KMS-11 (cell line): ENCODE measurements at regions not wholly inside any gene's neighbourhood (a gene's known extent, or its start where the extent isn't known, plus 50 kb on each side); places are given as distances from the start of the nearest gene placed in this dataset.

ENCODE experiments used
- H2AFZ ChIP-seq: fragments of 200-600 bp; sonication (generic); 2 replicates; pipeline ENCODE4 v1.6.1; 2016; ENCODE audit warnings: antibody characterized with exemption, mixed run types, low read depth
- H3K27ac ChIP-seq: fragments of 200-600 bp; sonication (generic); 2 replicates; pipeline ENCODE4 v1.6.1; 2016; ENCODE audit warnings: mild to moderate bottlenecking, mixed run types
- H3K27me3 ChIP-seq: fragments of 200-600 bp; sonication (generic); 2 replicates; pipeline ENCODE4 v1.6.1; 2017; ENCODE audit warnings: mild to moderate bottlenecking, low read depth, mixed run types, moderate library complexity; ENCODE audit not compliant: insufficient read depth
- H3K36me3 ChIP-seq: fragments of 200-600 bp; sonication (generic); 2 replicates; pipeline ENCODE4 v1.6.1; 2017; ENCODE audit warnings: mild to moderate bottlenecking, mixed run types; ENCODE audit not compliant: insufficient read depth
- H3K4me1 ChIP-seq: fragments of 200-600 bp; sonication (generic); 2 replicates; pipeline ENCODE4 v1.6.1; 2016; ENCODE audit warnings: mild to moderate bottlenecking, low read depth, mixed run types; ENCODE audit not compliant: poor library complexity, severe bottlenecking
- H3K4me2 ChIP-seq: fragments of 200-600 bp; sonication (generic); 2 replicates; pipeline ENCODE4 v1.7.0; 2016; ENCODE audit warnings: mild to moderate bottlenecking, mixed run types
- H3K4me3 ChIP-seq: fragments of 200-600 bp; sonication (generic); IDR thresholded peaks from 2 replicates; pipeline ENCODE4 v1.6.1; 2017; ENCODE audit warnings: low read depth, low read length, mixed read lengths; ENCODE audit not compliant: insufficient read depth
- H3K79me2 ChIP-seq: fragments of 200-600 bp; sonication (generic); 2 replicates; pipeline ENCODE4 v1.6.1; 2016; ENCODE audit warnings: low read depth, mixed run types; ENCODE audit not compliant: insufficient read depth
- H3K9ac ChIP-seq: fragments of 200-600 bp; sonication (generic); 2 replicates; pipeline ENCODE4 v1.6.1; 2016; ENCODE audit warnings: mild to moderate bottlenecking, mixed run types
- H4K20me1 ChIP-seq: fragments of 200-600 bp; sonication (generic); 2 replicates; pipeline ENCODE4 v1.6.1; 2016; ENCODE audit warnings: mild to moderate bottlenecking, mixed run types; ENCODE audit not compliant: insufficient read depth
- CTCF ChIP-seq: fragments of 200-600 bp; sonication (generic); conservative IDR thresholded peaks from 2 replicates; pipeline ENCODE4 v1.6.1; 2017; ENCODE audit warnings: low read depth, mild to moderate bottlenecking, antibody characterized with exemption, low read length, moderate library complexity, mixed read lengths

- no peak for TF ChIP-seq CTCF
- Histone ChIP-seq H3K4me3 (no peak overlapping the region), H3K36me3 (no peaks in the 10 kb centered on the region), H4K20me1 (no peaks in the 10 kb centered on the region), H3K79me2 (no peaks in the 10 kb centered on the region), H3K27ac (no peak overlapping the region), H3K27me3 (no peaks in the 10 kb centered on the region), H3K4me1 (no peaks in the 10 kb centered on the region), H2AFZ (no peak overlapping the region), H3K4me2 (no peak overlapping the region), H3K9ac (no peak overlapping the region)
Observed at GRCh38 chr13:89454681-89455080, 1783.5 kb downstream of the SLITRK5 start.

GRCh38 chr13:89455225-89455624 lies 1784.1 kb downstream of the SLITRK5 start:
- Histone ChIP-seq H3K4me1 (no peaks in the 10 kb centered on the region), H3K4me2 (no peak overlapping the region), H4K20me1 (no peaks in the 10 kb centered on the region), H2AFZ (no peak overlapping the region), H3K4me3 (no peak overlapping the region), H3K27me3 (no peaks in the 10 kb centered on the region), H3K36me3 (no peaks in the 10 kb centered on the region), H3K79me2 (no peaks in the 10 kb centered on the region), H3K9ac (no peak overlapping the region), H3K27ac (no peak overlapping the region)
- no peak for TF ChIP-seq CTCF

DNA sequence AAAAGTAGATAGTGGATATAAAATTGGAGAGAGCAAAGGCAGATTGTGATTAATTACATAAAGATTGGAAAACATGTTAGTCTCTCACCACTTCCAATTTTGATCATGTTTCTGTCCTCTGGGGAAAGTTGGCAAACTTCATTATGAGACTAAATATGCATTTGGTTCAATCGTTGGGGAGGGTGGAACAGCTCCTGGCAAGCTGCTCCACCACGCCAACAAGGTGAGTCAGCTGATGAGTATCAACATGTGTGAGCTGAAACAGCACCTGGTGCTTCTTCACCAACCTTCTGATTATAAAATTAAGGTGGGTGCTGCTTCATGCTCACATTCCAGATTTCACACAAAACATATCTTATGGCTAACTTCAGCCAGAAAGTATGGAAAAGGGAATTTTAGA lies 1784.6 kb downstream of the SLITRK5 start:
- TF ChIP-seq CTCF: no peak
- no peak overlapping the region for H3K4me2 ChIP-seq

GRCh38 chr13:89457977-89458376 lies 1786.8 kb downstream of the SLITRK5 start:
- Histone ChIP-seq H4K20me1 (no peaks in the 10 kb centered on the region), H2AFZ (no peak overlapping the region), H3K9ac (no peak overlapping the region), H3K4me2 (no peak overlapping the region), H3K27ac (no peak overlapping the region), H3K4me3 (no peak overlapping the region), H3K4me1 (no peaks in the 10 kb centered on the region), H3K27me3 (no peaks in the 10 kb centered on the region), H3K36me3 (no peaks in the 10 kb centered on the region), H3K79me2 (no peaks in the 10 kb centered on the region)
- TF ChIP-seq CTCF: no peak

More for the DNA sequence above, 1784.6 kb downstream of the SLITRK5 start:
- Histone ChIP-seq H3K36me3 (no peaks in the 10 kb centered on the region), H4K20me1 (no peaks in the 10 kb centered on the region), H3K27me3 (no peaks in the 10 kb centered on the region), H2AFZ (no peak overlapping the region), H3K4me1 (no peaks in the 10 kb centered on the region), H3K27ac (no peak overlapping the region), H3K79me2 (no peaks in the 10 kb centered on the region), H3K4me3 (no peak overlapping the region), H3K9ac (no peak overlapping the region)
